ENCODE measurements at regions not wholly inside any gene's neighbourhood (a gene's known extent, or its start where the extent isn't known, plus 50 kb on each side); places are given as distances from the start of the nearest gene placed in this dataset.

DNA sequence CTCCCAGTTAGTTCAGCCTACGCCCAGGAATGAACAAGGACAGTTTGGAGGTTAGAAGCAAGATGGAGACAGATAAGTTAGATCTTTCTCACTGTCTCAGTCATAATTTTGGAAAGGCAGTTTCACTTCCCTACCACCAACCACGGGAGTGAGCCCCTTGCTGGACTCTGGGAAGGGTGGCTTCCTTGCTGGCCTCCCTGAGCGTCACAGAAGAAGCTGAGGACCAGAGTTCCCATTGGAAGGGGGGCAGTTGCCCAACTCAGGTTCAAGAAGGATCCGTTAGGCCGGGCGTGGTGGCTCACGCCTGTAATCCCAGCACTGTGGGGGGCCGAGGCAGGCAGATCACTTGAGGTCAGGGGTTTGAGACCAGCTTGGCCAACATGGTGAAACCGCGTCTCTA lies 106.2 kb upstream of the MAX start:
- DNase-seq (ENCODE audit: insufficient read length): no peak
- no peak for TF ChIP-seq POLR2A (IDR thresholded peaks at IDR 0.05; ENCODE audit: low read depth, low read length)
- no peak for TF ChIP-seq TAF1 (IDR thresholded peaks at IDR 0.05; ENCODE audit: borderline replicate concordance, low read depth, low read length)
- FAIRE-seq: no peak

DNA sequence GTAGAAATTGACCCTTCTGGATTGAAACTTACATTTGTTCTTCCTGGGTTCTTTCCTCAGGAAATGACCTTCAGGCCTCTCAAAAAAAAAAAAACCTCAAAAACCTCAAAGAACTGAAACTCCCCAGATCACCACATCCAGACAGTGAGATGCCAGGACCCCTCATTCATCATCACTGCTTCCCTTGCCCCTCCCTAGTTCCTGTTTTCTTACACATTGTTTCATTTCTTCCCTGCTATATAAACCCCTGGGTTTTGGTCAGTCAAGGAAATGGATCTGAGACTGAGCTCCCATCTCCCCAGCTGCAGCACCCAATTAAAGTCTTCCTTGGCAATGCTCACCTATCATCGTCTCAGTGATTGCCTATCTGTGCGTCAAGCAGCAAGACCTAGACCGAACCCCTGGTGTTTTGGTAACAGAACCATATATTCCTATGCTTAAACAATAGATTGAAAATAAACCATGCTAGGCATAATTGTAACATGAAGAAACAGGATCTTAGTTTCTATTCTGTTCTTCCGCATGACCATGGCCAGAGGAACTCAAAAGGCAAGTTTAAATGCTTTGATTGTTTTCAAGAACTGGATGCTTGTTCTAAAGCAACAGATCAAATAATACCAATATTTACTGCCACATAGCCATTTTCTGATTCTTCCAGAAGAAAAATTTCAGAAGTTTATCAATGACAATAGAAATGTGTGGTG lies 108.0 kb upstream of the MAX start:
- TF ChIP-seq TAF1 (IDR thresholded peaks at IDR 0.05; ENCODE audit: borderline replicate concordance, low read depth, low read length) (no peak), POLR2A (IDR thresholded peaks at IDR 0.05; ENCODE audit: low read depth, low read length) (peak; percentile 89), POLR2AphosphoS5 (IDR thresholded peaks at IDR 0.05; ENCODE audit: low read depth, low read length) (peak; percentile 88)
- DNase-seq (ENCODE audit: insufficient read length) (peak; percentile 23), FAIRE-seq (peak; percentile 86)

DNA sequence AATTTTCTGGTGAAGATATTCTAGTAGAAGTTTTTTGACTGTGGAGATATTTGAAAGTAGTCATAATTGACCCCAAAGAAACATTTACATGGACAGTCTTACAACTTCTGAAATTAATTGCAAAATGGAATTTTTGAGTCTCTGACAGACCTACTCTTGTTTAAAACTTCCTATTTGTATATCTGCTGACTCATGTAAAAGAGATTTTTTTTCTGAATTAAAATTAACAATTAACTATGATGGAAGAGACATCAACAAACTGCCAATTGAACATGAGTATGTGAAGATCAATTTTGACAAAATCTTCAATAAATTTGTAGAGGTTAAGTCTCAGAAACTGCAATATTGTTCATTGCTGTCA lies 108.5 kb upstream of the MAX start:
- TF ChIP-seq POLR2A (IDR thresholded peaks at IDR 0.05; ENCODE audit: low read depth, low read length) (no peak), TAF1 (IDR thresholded peaks at IDR 0.05; ENCODE audit: borderline replicate concordance, low read depth, low read length) (no peak)
- no peak for DNase-seq (ENCODE audit: insufficient read length)
- FAIRE-seq: no peak

GRCh38 chr14:65211341-65211987 lies 109.1 kb upstream of the MAX start:
- no peak for DNase-seq (ENCODE audit: insufficient read length)
- TF ChIP-seq POLR2A (IDR thresholded peaks at IDR 0.05; ENCODE audit: low read depth, low read length) (no peak), POLR2AphosphoS5 (IDR thresholded peaks at IDR 0.05; ENCODE audit: low read depth, low read length) (no peak), TAF1 (IDR thresholded peaks at IDR 0.05; ENCODE audit: borderline replicate concordance, low read depth, low read length) (no peak)
- no peak for FAIRE-seq

- FAIRE-seq (no peak), DNase-seq (ENCODE audit: insufficient read length) (no peak)
- TF ChIP-seq POLR2AphosphoS5 (IDR thresholded peaks at IDR 0.05; ENCODE audit: low read depth, low read length): no peak
- no peak for TF ChIP-seq TAF1 (IDR thresholded peaks at IDR 0.05; ENCODE audit: borderline replicate concordance, low read depth, low read length)
- TF ChIP-seq POLR2A (IDR thresholded peaks at IDR 0.05; ENCODE audit: low read depth, low read length): no peak
These were observed 111.0 kb upstream of the MAX start for GRCh38 chr14:65213316-65213715.

DNA sequence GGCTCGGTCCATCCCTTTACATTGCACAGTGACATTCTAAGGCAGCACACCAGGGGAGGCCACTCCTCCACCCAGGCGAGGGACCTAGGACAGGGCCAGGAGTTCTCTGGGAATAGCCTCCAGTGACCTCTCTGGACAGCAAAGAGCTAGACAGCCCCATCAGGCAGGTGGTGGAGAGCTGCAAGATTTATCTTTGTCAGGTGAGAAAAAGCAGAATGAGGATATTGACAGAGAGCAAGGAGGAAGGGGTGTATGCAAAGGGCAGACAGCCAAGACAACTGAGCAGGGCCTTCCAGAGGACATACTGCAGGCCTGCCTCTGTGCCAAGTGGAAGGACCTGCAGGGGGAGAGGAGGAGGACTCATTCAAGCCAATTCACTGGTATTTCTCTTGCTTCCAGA lies 112.4 kb upstream of the MAX start:
- no peak for FAIRE-seq
- no peak for DNase-seq (ENCODE audit: insufficient read length)
- TF ChIP-seq POLR2A (IDR thresholded peaks at IDR 0.05; ENCODE audit: low read depth, low read length) (no peak), POLR2AphosphoS5 (IDR thresholded peaks at IDR 0.05; ENCODE audit: low read depth, low read length) (no peak), TAF1 (IDR thresholded peaks at IDR 0.05; ENCODE audit: borderline replicate concordance, low read depth, low read length) (no peak)

DNA sequence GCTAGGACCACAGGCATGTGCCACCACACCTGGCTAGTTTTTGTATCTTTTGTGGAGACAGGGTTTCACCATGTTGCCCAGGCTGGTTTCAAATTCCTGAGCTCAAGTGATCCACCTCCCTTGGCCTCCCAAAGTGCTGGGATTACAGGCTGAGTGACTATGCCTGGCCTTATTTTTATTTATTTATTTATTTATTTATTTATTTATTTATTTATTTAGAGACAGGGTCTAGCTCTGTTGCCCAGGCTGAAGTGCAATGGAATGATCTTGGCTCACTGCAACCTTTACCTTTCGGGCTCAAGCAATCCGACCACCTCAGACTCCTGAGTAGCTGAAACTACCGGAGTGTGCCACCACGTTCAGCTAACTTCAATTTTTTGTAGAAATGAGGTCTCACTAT lies 117.0 kb upstream of the MAX start:
- TF ChIP-seq TAF1 (IDR thresholded peaks at IDR 0.05; ENCODE audit: borderline replicate concordance, low read depth, low read length): no peak
- TF ChIP-seq POLR2AphosphoS5 (IDR thresholded peaks at IDR 0.05; ENCODE audit: low read depth, low read length): no peak
- no peak for TF ChIP-seq POLR2A (IDR thresholded peaks at IDR 0.05; ENCODE audit: low read depth, low read length)
- DNase-seq (ENCODE audit: insufficient read length): no peak
- no peak for FAIRE-seq

DNA sequence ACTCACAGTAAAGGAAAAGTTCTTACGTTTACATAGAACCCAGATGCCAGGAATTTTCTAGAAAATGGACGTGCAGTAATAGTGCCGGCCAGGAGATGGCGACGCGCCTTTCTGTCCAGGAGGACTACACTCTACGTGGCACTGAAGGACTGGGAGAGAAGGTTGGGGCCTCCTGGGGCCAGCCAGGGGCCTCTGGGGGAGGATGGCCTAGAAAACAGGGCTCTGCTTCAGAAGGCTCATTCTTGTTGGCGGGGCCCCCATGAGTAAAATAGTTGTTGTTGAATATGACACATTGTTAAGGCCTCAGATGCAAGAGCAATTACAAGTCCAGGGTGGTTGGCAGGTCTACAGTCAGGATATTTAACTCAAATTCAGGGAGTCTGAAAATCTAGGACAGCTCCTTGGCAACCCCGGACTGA lies 120.1 kb upstream of the MAX start:
- DNase-seq (ENCODE audit: insufficient read length) (peak; percentile 52), FAIRE-seq (peak; percentile 80)
- TF ChIP-seq POLR2AphosphoS5 (IDR thresholded peaks at IDR 0.05; ENCODE audit: low read depth, low read length) (no peak), TAF1 (IDR thresholded peaks at IDR 0.05; ENCODE audit: borderline replicate concordance, low read depth, low read length) (no peak), POLR2A (IDR thresholded peaks at IDR 0.05; ENCODE audit: low read depth, low read length) (no peak)

- FAIRE-seq: no peak
- DNase-seq (ENCODE audit: insufficient read length): no peak
- TF ChIP-seq POLR2A (IDR thresholded peaks at IDR 0.05; ENCODE audit: low read depth, low read length) (no peak), POLR2AphosphoS5 (IDR thresholded peaks at IDR 0.05; ENCODE audit: low read depth, low read length) (no peak), TAF1 (IDR thresholded peaks at IDR 0.05; ENCODE audit: borderline replicate concordance, low read depth, low read length) (no peak)
These were observed 121.3 kb upstream of the MAX start for GRCh38 chr14:65223636-65224035.

GRCh38 chr14:65224799-65225198 lies 122.5 kb upstream of the MAX start:
- no peak for TF ChIP-seq TAF1 (IDR thresholded peaks at IDR 0.05; ENCODE audit: borderline replicate concordance, low read depth, low read length)
- TF ChIP-seq POLR2AphosphoS5 (IDR thresholded peaks at IDR 0.05; ENCODE audit: low read depth, low read length): no peak
- no peak for TF ChIP-seq POLR2A (IDR thresholded peaks at IDR 0.05; ENCODE audit: low read depth, low read length)
- DNase-seq (ENCODE audit: insufficient read length) (no peak), FAIRE-seq (peak; percentile 21)

DNA sequence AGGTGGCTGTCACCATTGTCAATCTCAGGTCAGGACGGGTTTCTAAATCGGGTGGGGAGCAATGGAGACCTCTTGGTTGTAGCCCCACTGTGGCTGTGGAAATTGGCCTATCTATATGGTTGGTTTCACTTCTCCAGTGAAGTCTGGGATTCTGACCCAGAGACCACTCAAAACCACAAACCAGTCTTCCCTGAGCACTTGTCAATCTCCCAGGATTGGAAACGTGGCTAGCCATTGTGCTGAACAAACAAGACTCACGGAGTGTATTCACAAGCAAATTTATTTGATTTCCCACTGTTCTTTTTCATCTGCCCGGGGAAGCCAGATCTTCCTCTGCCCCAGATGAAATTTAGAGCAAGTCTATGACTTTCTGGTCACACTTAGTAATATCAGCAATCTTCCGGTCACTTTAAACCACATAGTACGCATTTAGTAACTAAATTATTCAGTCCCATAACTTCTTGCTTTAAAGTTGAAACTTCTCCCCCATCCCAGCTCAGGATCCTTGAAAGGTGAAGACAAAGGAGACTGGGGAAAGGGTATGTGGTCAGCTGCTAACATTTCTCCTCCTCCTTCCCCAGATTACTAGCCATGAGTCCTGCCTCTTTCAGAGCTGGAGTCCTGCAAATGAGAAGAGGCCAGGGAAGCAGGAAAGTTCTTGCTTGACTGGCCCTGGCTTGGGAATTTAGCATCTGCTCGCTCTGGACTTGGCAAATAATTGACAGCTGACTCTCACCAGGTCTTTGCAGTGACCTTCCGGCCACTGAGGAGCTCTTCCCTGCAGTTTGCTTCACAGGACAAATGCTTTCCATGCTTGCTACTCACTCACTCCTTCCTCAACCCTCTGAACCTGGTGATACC lies 123.2 kb upstream of the MAX start:
- TF ChIP-seq TAF1 (IDR thresholded peaks at IDR 0.05; ENCODE audit: borderline replicate concordance, low read depth, low read length) (no peak), POLR2AphosphoS5 (IDR thresholded peaks at IDR 0.05; ENCODE audit: low read depth, low read length) (no peak), POLR2A (IDR thresholded peaks at IDR 0.05; ENCODE audit: low read depth, low read length) (no peak)
- DNase-seq (ENCODE audit: insufficient read length) (no peak), FAIRE-seq (no peak)
